ENCODE measurements at regions not wholly inside any gene's neighbourhood (a gene's known extent, or its start where the extent isn't known, plus 50 kb on each side); places are given as distances from the start of the nearest gene placed in this dataset.
"Not testable (repeated sequence)": the region's sequence is repeated elsewhere in the genome, so short reads cannot be mapped to it uniquely, and the experiment has no call there.

DNA sequence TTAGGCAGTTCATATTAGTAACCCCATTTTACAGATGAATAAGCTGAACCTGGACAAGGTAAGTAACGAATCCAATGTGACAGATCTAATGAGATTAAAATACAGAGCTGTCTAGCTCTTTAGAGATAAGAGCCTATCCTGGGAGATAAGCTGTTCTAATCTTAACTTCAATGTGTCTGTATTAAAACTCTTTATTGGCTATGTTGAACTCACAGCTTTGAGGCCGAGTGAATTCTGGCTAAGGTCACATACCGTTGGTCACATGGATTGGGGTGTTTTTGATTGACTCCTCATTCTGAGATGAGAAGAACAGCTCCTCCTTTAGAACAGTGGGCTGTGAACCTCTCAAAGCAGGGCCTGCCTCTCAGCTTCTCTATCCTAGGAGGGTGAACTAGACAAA, 113.4 kb upstream of the EEPD1 start:
- DNase-seq = no peak

DNA sequence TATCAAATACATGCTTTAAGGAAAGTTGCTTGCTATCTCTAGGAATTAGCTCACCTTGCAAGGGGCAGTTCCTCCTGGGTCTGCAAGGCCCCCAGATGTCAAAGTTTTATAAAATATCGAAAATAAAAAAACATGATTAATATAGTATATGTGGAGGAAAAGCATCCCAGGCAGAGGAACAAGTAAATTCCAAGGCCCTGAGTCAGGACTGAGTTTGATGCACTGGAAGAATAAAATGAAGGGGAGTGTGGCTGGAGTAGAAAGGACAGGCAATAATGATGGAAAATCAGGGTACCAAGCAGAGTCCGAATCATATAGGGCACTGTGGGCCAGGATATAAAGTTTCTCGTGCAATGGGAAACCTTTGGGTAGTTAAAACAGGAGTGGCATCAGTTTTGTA, 112.4 kb upstream of the EEPD1 start:
- DNase-seq = no peak

DNA sequence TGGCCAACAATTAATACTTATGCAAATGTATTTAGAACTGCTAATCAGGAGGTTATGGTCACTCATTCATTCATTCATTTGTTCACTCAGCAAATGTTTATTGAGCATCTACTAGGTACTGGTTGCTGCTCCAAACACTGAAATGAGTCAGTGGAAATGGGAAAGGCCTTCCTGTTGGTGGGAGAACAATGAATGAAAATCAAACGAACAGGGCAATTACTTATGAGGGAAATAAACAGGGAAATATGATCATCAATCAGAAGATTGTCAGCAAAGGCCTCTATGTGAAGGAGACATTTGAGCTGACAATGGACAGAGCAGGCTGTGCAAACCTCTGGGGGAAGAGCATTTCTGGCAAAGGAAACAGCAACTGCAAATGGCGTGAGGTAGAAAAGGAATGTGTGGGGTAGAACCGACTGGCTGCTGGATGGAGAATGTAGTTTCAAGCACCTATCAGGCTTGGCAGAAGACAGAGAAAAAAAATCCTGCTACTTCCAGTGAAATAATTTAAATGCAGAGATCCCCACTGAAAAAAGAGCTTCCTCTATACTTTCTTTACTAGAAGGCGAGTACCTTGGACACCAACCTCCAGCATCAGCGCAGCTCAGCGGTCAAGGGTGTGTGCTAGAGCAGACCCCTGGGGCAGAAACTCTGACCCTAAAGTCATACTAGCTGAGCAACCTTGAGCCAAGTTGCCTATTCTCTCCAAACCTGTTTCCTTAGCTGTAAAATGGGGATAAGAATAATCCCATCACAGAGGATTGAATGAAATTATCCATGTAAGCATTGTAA, 108.8 kb upstream of the EEPD1 start:
- no peak for DNase-seq

DNA sequence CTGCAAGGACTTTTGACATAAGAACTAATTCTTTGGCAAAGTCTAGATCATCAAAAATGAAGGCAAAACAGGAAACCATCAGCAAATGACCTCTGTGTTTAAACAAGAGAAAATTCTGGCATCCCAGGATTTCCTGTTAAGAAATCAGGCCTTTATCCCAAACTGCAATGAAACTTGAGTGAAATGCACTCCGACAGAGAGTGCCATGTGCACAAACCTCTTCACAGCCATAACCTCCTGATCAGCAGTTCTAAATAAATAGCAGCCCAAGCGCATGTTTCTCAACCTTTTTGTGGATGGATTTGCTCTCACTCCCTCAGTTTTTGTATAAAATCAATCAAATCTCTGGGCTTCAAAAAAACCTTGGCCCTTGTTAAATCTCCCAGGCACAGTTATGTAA, 107.7 kb upstream of the EEPD1 start:
- no peak for DNase-seq

DNA sequence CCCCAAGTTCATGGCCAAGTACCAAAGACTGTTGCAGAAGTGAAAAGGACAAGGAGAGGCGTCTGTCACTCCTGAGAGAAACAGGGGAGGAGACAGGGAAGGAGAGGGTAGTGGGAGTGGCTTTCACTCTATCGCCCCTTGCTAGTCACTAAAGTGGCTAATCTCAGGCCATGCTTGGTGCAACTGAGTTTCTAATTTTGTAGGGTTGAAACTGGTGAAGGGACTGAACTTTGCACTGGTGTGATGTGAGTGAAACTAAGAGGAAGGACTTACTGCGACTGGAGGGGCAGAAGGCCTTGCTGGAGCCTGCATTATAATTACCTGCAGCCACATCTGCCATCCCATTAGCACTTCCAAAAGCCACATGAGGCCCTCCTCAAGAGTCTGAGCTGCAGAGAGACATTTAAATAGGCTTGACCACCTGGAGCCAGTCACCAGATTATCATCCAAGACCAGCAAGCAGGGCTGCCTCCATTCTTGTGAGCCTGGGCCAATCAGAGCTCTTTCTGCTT, 107.2 kb upstream of the EEPD1 start:
- peak; percentile 20 for DNase-seq

GRCh38 chr7:36047091-36047658, 105.9 kb upstream of the EEPD1 start:
- DNase-seq = peak; percentile 68

- DNase-seq = peak; percentile 53
Measured at GRCh38 chr7:36048141-36048901, 104.7 kb upstream of the EEPD1 start.

DNA sequence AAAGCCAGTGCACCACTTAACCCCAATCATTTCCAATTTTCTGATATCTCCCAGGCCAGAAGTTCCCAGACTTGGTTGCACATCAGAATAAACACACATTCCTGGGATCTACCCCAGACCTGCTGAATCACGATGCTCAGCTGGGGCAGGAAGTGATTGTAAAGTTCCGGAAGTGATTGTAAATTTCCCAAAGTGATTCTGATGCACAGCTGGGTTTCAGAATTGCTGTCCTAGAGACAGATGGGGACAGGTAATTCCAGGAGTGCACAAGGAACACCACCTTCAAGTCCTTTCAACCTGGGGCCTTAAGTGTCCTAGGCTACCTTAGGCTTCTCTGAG, 104.2 kb upstream of the EEPD1 start:
- DNase-seq = no peak

DNA sequence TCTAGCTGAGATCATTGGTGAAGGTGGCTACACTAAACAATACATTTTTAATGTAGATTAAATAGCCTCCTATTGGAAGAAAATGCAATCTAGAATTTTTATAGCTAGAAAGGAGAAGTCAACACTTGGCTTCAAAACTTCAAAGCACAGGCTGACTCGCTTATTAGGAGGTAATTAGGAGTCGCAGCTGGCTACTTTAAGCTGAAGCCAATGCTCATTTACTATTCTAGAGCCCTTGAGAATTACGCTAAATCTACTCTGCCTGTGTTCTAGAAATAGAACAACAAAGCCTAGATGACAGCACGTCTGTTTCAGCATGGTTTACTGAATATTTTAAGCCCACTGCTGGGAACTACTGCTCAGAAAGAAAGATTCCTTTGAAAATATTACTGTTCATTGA, 101.6 kb upstream of the EEPD1 start:
- no peak for DNase-seq

DNA sequence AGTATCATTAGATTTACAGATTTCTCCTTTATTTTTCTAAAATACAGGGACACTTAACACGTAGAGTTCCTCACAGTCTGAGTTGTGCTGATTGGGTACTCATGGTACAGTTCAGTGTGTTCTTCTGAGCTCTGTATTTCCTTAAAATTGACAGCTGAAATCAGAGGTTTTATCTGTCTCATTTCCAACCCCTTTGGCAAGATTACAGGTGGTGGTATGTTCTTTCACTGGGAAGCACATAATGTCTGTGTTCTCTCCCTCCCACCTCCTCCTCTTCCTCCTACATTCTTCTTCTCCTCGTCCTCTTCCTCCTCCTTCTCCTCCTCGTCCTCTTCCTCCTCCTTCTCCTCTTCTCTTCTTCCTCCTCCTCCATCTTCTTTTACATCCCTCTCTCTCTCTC, 99.5 kb upstream of the EEPD1 start:
- no peak for DNase-seq

DNA sequence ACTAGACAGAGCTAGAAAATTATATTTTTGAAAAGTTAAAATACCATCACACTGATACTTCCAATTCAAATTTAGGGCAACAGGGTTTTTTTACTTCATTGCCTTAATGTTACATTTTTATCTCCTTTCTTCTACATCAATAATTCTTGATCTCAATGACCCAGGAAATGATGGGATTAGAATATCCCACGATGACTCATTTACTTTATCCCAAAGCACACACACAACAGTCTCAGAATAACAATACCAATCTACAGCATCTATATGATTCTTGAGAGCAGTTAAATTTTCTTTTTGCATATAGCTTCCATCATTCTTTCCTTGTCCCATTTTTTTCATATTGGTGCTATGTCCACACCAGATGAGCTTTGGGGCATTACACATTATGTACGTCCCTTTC, 98.4 kb upstream of the EEPD1 start:
- DNase-seq = peak; percentile 21

DNA sequence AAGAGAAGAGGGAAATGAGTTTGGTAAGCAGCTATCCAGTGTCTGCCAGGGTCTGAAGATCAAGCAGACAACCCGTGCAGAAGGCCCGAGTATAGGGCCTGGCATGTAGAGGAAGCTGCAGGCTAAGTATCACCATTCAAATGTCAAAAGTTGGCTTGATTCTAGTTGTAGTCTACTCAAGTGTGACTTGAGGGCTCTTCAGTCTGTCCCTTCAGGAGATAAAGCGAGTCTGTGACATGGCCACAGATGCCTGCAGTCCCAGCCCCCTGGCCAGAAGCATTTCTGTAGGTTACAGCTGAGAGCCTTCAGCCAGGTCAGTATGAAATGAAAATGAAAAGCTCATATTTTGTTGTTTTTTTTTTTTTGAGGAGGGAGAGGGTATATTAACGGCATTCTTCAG, 97.8 kb upstream of the EEPD1 start:
- no peak for DNase-seq

DNA sequence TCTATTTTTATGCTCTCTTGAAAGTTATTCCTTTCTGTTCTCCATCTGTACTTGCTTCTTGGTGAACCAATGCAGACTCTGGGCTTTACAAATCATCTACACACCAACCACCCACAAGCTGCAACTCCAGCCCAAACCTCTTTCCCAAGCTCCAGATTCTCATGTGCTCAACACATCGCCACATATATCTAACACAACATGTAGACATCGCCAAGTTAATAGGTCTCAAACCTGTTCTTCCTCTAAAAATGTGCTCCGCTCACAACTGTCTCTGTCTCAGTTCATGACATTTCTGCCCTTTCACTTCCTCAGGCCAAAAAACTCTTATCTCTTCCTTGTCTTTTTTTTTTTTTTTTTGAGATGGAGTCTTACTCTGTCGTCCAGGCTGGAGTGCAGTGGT, 95.7 kb upstream of the EEPD1 start:
- DNase-seq = peak; percentile 88

DNA sequence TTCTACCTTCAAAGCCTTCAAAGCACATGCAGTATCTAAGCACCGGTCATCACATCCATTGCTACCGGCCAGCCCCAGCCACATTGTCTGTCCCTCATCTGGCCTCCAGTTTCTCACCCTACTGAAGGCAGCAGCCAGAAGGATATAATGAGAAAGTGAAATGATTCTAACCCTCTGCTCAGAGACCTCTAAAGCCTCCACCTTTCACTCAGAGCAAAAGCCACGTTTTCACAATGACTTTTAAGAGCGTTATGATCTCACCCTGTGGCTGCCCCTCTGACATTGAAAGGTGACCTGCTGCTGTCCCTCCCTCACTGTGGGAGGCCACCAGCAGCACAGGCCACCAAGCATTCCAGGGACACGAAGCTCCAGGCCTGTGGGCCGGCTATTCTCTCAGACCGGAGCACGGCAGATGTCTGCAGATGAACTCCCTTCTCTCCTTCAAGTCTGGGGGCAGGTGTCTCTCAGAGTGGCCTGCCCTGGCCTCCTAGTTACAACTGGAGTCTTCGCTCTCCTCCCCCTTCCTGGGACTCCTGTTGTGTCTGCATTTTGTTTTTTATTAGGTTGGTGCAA, 94.9 kb upstream of the EEPD1 start:
- DNase-seq = no peak

- DNase-seq = not testable (repeated sequence)
Measured at GRCh38 chr7:36060388-36060787, 92.7 kb upstream of the EEPD1 start.

GRCh38 chr7:36062154-36062815, 90.8 kb upstream of the EEPD1 start:
- no peak for DNase-seq

DNA sequence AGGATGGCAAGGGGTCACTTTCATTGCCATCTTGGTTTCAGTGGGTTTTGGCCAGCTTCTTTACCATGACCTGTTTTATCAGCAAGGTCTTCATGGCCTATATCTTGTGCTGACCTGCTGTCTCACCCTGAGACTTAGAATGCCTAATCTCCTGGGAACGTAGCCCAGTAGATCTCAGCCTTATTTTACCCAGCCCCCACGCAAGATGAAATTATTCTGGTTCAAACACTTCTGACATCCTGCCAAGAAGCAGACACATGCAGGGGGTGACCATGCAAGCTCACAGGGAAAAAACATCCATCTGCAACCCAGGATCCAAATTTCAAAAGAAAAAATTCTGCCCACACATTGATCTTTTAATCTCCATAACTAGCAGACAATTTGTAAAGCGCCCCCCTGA, 88.4 kb upstream of the EEPD1 start:
- no peak for DNase-seq

DNA sequence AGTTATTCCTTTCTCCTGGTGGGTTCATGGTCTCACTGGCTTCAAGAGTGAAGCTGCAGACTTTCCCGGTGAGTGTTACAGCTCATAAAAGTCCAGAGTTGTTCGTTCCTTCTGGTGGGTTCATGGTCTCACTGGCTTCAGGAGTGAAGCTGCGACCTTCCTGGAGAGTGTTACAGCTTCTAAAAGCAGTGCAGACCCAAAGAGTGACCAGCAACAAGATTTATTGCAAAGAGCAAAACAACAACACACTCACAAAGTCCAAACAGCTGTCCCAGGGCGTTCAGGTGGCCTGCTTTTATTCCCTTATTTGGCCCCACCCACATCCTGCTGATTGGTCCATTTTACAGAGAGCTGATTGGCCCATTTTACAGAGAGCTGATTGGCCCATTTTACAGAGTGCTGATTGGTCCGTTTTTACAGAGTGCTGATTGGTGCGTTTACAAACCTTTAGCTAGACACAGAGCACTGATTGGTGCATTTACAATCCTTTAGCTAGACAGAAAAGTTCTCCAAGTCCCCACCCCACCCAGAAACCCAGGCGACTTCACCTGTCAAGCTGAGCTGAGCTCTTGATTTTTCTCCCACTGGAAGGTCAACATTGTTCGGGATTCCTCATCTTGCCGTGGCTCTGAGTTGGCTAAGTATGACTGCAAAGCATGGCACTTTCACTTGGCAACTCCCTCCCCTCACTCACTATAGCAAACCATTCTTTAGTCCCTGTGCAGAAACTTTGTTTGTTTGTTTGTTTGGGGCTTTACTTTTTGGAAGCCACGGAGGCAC, 87.3 kb upstream of the EEPD1 start:
- not testable (repeated sequence) for DNase-seq

- DNase-seq = no peak
Measured at GRCh38 chr7:36066343-36066664, 86.8 kb upstream of the EEPD1 start.

GRCh38 chr7:36070230-36070629, 82.8 kb upstream of the EEPD1 start:
- no peak for DNase-seq

GRCh38 chr7:36071605-36072004, 81.4 kb upstream of the EEPD1 start:
- DNase-seq = no peak

GRCh38 chr7:36072620-36073019, 80.4 kb upstream of the EEPD1 start:
- DNase-seq = no peak

- no peak for DNase-seq
Measured at GRCh38 chr7:36075561-36075960, 77.5 kb upstream of the EEPD1 start.

All from MV-4-11 (cell line).